GM12878 (cell line): ENCODE measurements at regions not wholly inside any gene's neighbourhood (a gene's known extent, or its start where the extent isn't known, plus 50 kb on each side); places are given as distances from the start of the nearest gene placed in this dataset.

ENCODE experiments used
- ATF2 ChIP-seq: IDR thresholded peaks from 2 replicates; pipeline ENCODE4 v1.6.1; 2012; ENCODE audit warnings: low read length, inconsistent platforms
- EGR1 ChIP-seq, 2 experiments: IDR thresholded peaks; 1 replicate in 1 of 2; 2 replicates in 1 of 2; pipeline ENCODE4 v1.6.1; 2011 to 2012; ENCODE audit warnings: low read depth in 2 of 2, low read length in 2 of 2, borderline replicate concordance in 1 of 2, mild to moderate bottlenecking in 1 of 2, moderate library complexity in 1 of 2
- ESRRA ChIP-seq: IDR thresholded peaks from 2 replicates; pipeline ENCODE4 v1.6.1; 2012; ENCODE audit warnings: mild to moderate bottlenecking, low read length, improper control_type of control experiment
- YY1 ChIP-seq: IDR thresholded peaks from 2 replicates; pipeline ENCODE4 v1.6.1; 2011; ENCODE audit warnings: low read depth, mild to moderate bottlenecking, low read length

- no peak for TF ChIP-seq YY1
- TF ChIP-seq ATF2: no peak
- no peak for TF ChIP-seq EGR1 (IDR thresholded peaks at IDR 0.05; ENCODE audit: borderline replicate concordance in 1 of 2, low read depth in 2 of 2, low read length in 2 of 2)
- TF ChIP-seq ESRRA: no peak
Observed at GRCh38 chr18:22253676-22254075, 84.3 kb downstream of the GATA6 start.
